Neural crest cell (in vitro differentiated cells): ENCODE measurements at regions not wholly inside any gene's neighbourhood (a gene's known extent, or its start where the extent isn't known, plus 50 kb on each side); places are given as distances from the start of the nearest gene placed in this dataset.

Source experiments
- DNase-seq: peaks from one replicate; pipeline ENCODE4 v3.0.0; 2021; ENCODE audit warnings: low read depth, mixed read lengths, low spot score
- H3K27ac Mint-ChIP-seq: one replicate; pipeline ENCODE4 v1.8.0; 2021; ENCODE audit warnings: mild to moderate bottlenecking, mixed read lengths; ENCODE audit not compliant: unreplicated experiment
- H3K27me3 Mint-ChIP-seq: 2 replicates; pipeline ENCODE4 v1.8.0; 2021; ENCODE audit warnings: low read depth, mild to moderate bottlenecking, mixed read lengths
- H3K36me3 Mint-ChIP-seq: 2 replicates; pipeline ENCODE4 v1.8.0; 2021; ENCODE audit warnings: low read depth, mild to moderate bottlenecking, mixed read lengths
- H3K4me1 Mint-ChIP-seq: 2 replicates; pipeline ENCODE4 v1.8.0; 2021; ENCODE audit warnings: mixed read lengths
- H3K4me3 Mint-ChIP-seq: one replicate; pipeline ENCODE4 v1.8.0; 2021; ENCODE audit warnings: mild to moderate bottlenecking, mixed read lengths
- H3K9me3 Mint-ChIP-seq: 2 replicates; pipeline ENCODE4 v1.8.0; 2021; ENCODE audit warnings: mixed read lengths
- CTCF ChIP-seq: fragments of 200-600 bp; sonication (generic); conservative IDR thresholded peaks from 2 replicates; pipeline ENCODE4 v1.5.0; 2021; ENCODE audit warnings: antibody characterized with exemption, mild to moderate bottlenecking

GRCh38 chr3:153714588-153715290 lies 406.5 kb upstream of the ARHGEF26 start:
- H3K9me3 Mint-ChIP-seq = no peaks in the 10 kb centered on the region
- H3K27me3 Mint-ChIP-seq = no peaks in the 10 kb centered on the region
- no peak for DNase-seq
- H3K36me3 Mint-ChIP-seq = no peaks in the 10 kb centered on the region
- H3K27ac Mint-ChIP-seq = no peak overlapping the region
- no peak overlapping the region for H3K4me3 Mint-ChIP-seq
- H3K4me1 Mint-ChIP-seq = no peaks in the 10 kb centered on the region
- no peak for TF ChIP-seq CTCF

- H3K36me3 Mint-ChIP-seq = no peaks in the 10 kb centered on the region
- no peak overlapping the region for H3K4me3 Mint-ChIP-seq
- no peak overlapping the region for H3K27ac Mint-ChIP-seq
- no peak for TF ChIP-seq CTCF
- no peaks in the 10 kb centered on the region for H3K27me3 Mint-ChIP-seq
- H3K9me3 Mint-ChIP-seq = no peaks in the 10 kb centered on the region
- no peaks in the 10 kb centered on the region for H3K4me1 Mint-ChIP-seq
- DNase-seq = no peak
These were observed 399.0 kb upstream of the ARHGEF26 start for GRCh38 chr3:153722157-153722556.

- no peak for DNase-seq
- peaks cover 9% of the 10 kb centered on the region for H3K9me3 Mint-ChIP-seq
- no peaks in the 10 kb centered on the region for H3K36me3 Mint-ChIP-seq
- H3K4me1 Mint-ChIP-seq = no peaks in the 10 kb centered on the region
- no peak overlapping the region for H3K27ac Mint-ChIP-seq
- H3K27me3 Mint-ChIP-seq = no peaks in the 10 kb centered on the region
- H3K4me3 Mint-ChIP-seq = no peak overlapping the region
- no peak for TF ChIP-seq CTCF
These were observed 390.1 kb upstream of the ARHGEF26 start for GRCh38 chr3:153731071-153731470.

GRCh38 chr3:153734777-153735551 lies 386.2 kb upstream of the ARHGEF26 start:
- TF ChIP-seq CTCF = no peak
- Mint-ChIP-seq H3K4me3 (no peak overlapping the region), H3K27ac (no peak overlapping the region), H3K27me3 (no peaks in the 10 kb centered on the region), H3K4me1 (no peaks in the 10 kb centered on the region), H3K9me3 (peaks cover 12% of the 10 kb centered on the region), H3K36me3 (no peaks in the 10 kb centered on the region)
- no peak for DNase-seq

- Mint-ChIP-seq H3K27ac (no peak overlapping the region), H3K36me3 (no peaks in the 10 kb centered on the region), H3K9me3 (peaks cover 2% of the 10 kb centered on the region), H3K4me3 (no peak overlapping the region), H3K4me1 (no peaks in the 10 kb centered on the region), H3K27me3 (no peaks in the 10 kb centered on the region)
- TF ChIP-seq CTCF = no peak
- no peak for DNase-seq
These were observed 381.1 kb upstream of the ARHGEF26 start for GRCh38 chr3:153740109-153740508.
